ENCODE measurements at regions not wholly inside any gene's neighbourhood (a gene's known extent, or its start where the extent isn't known, plus 50 kb on each side); places are given as distances from the start of the nearest gene placed in this dataset.

DNA sequence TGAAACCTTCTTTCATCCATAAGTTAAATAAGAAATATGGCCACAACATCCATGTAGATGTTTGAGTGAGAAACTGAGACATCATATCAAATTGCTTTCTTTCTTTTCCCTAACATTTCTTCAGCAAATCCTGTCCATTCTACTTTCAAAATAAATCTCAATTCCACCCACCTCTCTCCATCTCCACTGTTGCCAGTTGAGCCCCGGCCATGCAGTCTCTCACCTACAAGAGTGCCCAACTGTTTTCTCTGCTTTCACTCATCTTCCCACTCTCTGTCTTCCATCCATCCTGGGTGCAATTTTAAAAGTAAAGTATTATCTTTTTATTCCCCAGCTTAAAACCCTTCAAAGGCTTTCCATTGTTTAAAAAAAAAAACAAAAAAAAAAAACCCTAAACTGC is 260.4 kb downstream of the DEPDC1B start:
- no peak for TF ChIP-seq POLR2A (IDR thresholded peaks at IDR 0.05)
- TF ChIP-seq CTCF (IDR thresholded peaks at IDR 0.05) = no peak
